Stimulated activated CD8-positive, alpha-beta memory T cell treated with anti-CD3 and anti-CD28 coated beads, Interleukin-12 subunit alpha, Interleukin-12 subunit beta, amount 100 ng/mL, for 24 hours (primary cell): ENCODE measurements at regions not wholly inside any gene's neighbourhood (a gene's known extent, or its start where the extent isn't known, plus 50 kb on each side); places are given as distances from the start of the nearest gene placed in this dataset.
"Not testable (repeated sequence)": the region's sequence is repeated elsewhere in the genome, so short reads cannot be mapped to it uniquely, and the experiment has no call there.

Experiments used
- DNase-seq: peaks from one replicate; pipeline ENCODE4 v3.0.0-alpha.2; 2020; ENCODE audit errors: extremely low read depth

DNA sequence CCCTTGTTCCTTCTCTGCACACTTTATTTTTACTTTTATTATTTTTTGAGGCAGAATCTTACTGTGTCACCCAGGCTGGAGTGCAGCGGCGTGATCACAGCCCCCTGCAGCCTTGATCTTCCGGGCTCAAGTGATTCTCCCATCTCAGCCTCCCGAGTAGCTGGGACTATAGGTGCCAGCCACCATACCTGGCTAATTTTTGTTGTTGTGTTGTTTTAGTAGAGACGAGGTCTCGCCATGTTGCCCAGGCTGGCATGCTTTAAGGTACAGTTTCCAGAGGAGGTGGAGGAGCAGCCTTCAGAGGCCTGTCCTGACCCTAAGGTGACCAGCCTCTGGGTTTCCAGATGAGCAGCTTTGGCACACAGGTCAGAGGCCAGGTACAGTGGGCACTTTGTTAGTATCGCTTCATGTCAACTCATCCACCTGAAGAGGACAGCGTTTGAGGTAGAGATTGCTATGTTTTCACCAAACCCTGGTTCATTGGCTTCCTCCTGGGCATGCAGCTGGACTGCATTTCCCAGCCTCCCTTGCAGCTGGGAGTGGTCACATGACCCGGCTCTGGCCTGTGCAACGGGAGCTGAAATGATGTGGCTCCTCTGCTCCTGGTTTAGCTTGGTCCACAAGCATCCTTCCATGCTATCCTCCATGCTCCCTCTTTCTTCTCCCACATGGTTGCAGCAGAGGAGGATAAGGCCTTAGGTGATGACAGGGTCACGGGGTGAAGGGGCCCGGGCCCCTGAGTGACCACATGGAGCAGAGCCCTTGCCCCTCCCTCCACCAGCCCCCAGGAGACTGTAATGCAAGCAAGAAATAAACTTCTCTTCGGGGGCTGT, 139.3 kb upstream of the IER5L start:
- DNase-seq = no peak

DNA sequence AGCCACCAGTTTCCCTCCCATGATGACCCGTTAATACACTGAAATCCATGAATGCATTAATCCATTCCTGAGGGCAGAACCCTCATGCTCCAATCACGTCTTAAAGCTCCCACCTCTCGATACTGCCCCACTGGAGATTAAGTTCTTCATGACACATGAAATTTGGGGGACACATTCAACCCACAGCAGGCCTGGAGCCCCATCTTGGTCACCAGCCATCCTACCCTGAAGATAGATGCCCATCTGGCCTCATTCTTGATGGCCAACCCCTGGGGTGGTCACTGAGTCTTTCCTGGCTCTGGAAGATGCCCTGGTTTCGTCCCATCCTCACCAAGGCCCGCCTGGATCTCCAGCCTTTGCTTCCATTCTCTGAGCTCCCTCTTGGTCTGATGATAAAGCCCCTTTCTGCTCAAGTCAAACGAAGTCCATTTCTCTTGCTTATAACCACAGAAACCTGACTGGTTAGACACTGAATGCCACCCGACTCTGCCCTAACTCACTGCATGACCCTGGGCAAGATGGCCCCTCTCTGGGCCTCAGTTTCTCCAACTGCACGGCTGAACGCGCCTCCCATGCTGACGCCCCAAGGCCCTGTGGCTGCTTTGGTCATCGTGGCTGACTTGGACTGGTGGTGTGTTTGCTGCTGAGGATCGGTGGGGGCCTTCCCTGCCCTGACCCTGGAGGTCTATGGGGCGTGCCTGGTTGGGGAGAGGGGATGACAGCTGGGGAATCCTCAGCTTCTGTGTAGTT, 138.4 kb upstream of the IER5L start:
- DNase-seq = no peak

DNA sequence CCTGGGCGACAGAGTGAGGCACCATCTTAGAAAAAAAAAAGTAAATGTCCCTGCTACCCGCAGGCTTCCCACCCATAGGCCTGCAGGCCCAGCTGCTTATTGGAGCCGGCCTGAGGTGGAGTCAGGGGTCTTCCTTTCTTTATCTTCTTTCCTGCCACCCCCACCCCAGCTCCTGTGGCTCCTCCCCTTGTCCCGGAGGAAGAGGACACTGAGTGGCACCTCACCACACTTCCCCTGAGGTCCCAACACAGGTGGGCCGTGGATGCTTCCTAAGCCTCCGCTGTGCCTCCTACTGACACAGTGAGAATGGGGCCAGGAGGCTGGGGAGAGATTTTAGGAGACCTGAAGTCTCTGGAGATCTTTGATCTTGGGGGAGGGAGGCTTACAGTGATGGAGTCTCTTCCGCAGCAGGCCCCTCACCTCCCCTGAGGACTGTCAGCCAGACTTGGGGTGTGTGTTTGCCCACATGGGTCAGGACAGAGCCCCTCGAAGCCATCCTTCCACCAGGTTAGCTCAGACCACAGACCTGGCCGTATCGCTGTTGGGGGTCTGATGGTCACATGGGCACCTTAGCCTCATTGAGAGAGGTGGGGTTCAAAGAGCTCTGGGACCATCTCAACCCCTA, 135.4 kb upstream of the IER5L start:
- DNase-seq = no peak

DNA sequence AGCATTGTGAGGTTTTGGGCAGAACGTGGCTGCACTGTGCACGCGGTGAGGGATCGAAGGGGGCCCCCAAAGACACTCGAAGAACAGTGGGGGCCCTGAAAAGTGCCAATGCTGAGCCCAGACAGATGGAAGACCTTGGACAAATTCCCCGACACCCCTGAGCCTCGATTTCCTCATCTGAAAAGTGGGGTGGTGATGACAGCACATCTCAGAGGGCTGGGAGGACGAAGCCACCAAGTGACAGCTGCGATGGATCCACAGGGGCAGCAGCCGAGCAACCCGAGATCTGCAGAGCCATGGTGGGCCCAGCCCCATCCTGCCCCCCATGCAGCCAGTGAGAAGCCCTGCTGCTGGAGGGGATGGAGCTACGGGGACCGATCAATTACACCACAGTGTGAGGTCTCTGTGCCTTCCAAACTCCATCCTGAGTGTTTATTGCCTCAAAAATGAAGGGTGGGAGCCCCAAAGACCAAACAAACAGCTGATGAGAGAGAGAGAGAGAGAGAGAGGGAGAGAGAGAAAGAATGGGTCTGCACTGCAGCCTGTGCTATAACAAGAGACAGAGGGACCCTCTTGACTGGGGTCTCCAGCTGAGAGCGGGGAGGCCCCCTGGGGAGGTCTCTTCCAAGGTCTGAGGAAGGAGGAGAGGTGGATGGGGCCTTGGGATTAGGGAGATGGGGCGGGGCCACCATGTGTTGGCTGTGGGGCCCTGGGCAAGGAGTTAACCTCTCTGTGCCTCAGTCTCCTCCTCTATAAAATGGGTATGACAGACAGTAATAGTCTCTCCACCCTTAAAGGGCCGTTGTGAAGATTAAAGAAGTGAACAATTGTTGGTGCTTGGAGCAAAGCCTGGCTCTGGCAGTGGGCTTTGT, 134.4 kb upstream of the IER5L start:
- no peak for DNase-seq

DNA sequence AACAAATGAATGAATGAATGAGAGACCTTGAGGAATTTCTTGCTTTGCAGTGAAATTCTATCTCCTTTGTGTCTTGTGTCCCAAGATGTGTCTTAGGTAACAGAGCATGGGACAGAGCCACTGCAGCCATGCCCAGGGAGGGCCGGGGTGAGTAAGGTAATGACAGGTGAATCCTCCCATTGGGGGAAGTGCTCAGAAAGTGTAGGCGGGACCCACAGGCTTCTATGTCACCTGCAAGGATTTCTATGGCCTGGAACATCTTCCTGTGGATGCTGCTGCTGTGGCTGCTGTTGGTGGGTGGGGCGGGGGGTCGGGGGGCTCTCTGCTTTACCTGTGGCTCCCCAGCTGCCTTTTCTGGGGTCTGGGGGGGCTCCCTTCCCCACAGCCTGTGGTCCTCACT, 133.6 kb upstream of the IER5L start:
- DNase-seq = no peak

DNA sequence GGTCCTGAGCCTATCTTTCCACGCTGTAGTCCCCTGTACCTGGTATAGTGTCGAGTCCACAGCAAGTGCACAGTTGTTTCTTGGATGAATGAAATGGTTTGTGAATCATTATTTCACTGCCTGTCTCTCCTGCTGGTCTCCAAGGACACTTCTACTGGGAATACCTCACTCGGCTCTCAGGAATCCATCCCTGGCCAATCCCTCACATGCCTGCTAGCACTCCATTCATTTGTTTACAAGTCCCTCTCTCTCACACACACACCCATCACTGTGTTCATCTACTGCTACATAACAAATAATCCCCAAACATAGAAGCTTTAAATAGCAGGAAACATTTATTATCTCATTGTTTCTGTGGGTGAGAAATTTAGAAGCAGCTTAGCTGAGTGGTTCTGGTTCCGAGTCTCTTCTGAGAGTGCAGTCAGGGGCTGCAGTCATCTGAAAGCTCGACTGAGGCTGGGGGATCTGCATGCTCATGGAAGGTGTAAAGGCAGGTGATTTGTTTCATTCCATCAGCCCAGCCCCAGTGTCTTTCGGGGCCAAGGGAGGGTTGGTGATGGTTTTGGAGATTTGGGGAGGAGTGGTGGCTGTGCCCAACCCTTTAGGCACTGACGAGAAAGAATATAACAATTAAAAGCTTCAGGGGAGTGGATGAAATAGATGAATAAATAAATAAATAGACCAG, 132.7 kb upstream of the IER5L start:
- DNase-seq = no peak

DNA sequence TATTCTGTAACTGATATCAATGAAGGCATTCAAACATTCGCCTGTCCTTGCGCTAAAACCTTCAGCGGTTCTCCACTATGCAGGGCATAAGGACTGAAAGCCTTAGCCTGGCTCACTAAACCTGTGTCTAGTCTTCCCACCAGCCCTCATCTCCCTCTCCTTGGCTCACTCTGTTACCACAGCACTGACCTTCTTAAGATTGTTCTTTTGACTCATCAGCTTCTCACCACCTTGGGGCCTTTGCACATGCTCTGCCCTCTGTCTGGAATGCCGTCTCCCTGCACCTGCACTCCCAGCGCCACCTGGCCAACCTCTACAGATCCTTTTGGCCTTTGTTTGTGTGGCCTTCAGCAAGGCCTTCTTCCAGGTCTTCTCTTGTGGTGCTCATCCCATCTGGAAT, 131.8 kb upstream of the IER5L start:
- DNase-seq = no peak

DNA sequence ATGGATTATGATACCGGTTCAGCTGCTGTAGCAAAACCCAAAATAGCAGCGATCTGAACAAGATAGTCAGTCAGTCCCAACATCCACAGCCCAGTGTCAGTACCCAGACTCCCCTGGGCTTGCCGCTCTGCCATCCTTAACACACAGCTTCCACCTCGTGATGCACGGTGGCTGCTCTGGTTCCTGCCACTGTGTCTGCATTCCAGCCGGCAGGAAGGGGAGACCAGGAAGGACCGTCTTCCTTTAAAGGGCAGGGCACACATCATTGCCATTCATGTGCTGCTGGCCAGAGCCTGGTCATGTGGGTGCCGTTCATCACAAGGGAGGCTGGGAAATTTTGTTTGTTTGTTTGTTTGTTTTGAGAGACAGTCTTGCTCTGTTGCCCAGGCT, 131.0 kb upstream of the IER5L start:
- DNase-seq = no peak

DNA sequence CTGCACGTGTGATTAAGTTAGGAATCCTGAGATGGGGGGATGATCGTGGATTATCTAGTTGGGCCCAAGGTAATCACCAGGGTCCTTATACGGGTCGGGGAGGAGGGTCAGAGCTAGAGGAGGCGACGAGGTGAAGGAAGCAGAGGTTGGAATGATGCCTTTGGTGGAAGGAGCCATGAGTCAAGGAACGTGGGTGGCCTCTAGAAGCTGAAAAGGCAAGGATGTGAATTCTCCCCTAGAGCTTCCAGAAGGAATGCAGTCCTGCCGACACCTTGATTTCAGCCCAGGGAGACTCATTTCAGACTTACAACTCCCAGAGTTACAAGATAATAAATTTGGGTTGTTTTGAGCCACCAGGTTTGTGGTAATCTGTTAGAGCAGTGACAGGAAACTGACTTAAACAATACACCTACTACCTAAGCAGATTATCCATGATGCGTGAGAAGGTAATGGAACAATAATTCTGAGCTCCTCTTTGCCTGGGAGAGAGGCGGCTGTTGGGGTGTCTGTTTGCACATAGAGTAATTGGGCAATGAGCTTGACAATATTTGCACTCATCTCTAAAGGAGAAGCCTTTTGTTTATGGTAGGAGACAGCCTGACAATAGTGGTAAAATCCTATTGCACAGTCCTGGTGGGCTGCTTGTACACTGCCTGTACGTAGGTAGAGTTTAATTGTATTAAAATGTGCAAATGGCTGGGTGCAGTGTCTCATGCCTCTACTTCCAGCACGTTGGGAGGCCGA, 129.3 kb upstream of the IER5L start:
- no peak for DNase-seq

DNA sequence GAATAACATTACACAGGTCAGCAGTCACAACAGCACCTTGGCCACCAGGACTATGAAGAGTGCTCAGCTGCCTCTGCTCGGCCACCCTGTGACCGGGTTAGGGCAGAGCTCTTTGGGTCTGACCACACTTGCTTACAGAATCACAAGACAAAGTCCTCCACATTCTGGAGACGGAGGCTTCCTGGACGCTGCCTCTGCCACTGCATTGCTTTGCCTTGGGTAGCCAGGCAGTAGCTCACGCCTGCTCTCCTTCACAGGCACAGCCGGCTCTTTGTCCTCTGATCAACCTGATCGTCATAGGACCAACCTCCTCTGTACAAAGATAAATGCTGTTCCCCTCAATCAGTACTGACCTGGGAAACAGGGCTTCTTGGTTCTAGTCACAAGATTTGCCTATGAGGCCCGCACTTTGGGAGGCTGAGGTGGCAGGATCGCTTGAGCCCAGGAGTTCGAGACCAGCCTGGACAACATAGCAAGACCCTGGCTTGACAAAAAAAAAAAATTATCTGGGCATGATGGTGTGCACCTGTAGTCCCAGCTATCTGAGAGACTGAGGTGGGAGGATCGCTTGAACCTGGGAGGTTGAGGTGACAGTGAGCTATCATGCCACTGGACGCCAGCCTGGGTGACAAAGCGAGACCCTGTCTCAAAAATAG, 128.4 kb upstream of the IER5L start:
- no peak for DNase-seq

DNA sequence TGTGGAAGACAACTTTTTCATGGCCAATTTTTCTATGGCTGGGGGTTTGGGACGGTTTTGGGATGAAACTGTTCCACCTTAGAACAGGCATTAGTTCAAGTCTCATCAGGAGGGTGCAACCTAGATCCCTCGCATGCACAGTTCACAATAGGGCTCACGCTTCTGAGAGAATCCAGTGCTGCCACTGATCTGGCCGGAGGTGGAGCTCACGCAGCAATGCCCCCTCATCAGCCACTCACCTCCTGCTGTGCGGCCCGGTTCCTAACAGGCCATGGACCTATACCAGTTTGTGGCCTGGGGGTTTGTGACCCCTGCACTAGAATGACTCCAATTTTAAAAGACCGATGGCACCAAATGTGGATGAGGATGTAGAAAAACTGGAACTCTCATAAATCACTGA, 127.2 kb upstream of the IER5L start:
- no peak for DNase-seq

DNA sequence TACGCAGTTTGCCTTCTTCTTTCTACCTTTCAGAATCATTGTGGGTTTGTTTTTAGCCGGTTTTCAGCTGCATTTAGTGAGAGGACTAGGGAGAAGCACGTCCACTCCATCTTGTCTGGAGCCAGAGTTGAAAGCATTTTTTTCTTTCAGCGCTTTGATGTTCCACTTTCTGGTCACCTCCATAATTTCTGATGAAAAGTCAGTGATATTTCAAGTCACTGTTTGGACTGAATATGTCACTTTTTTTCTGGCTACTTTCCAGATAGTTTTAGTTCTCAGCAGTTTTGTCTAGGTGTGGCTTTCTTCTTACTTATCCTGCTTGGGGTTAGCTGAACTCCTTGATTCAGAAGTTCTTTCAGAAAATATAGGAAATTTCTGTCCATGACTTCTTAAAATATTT, 123.9 kb upstream of the IER5L start:
- DNase-seq = no peak

DNA sequence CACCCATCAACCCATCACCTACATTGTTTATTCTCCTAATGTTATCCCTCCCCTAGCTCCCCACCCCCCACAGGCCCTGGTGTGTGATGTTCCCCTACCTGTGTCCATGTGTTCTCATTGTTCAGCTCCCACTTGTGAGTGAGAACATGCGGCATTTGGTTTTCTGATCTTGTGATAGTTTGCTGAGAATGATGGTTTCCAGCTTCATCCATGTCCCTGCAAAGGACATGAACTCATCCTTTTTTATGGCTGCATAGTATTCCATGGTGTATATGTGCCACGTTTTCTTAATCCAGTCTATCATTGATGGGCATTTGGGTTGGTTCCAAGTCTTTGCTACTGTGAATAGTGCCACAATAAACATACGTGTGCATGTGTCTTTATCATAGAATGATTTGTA, 118.1 kb upstream of the IER5L start:
- not testable (repeated sequence) for DNase-seq

DNA sequence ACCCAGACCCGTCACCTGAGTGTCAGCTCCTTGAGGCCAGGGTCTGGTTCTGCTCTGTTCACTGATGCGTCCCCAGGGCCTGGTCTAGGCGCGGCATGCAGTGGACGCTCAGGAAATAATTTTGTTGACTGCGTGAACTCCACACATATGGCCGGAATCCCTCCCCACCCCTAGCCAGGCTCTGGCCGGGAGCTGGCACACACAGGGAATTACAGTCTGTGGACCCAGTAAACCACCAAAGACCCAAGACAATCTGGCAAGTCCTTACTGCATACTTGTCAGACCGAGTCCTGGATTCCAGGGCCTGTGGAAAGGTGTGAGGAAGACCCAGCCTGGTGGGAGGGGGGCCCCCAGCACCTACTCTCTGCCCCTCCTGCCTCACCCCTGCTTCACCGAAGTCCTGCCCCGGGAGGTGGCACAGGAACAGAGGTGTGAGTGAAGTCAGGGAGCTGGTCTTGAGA, 113.0 kb upstream of the IER5L start:
- no peak for DNase-seq

DNA sequence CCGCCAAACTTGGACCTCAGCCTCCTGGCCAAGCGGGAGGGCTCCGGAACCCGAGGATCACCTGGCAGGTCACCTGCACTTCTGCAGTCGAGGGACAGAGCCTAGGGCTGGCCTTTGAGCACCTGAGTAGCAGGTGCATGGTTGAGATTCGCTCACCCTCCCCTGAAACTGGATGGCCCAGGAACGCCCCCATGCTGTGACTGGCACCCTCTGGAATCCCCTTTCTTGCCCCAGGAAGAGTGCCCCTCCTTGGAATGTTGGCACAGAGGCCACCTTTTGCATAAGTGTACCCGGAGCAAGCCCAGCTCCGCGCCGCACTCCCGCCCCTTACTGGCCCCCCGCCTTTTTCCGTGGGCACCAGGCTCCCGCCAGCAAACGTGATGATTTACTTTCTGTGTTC, 112.5 kb upstream of the IER5L start:
- DNase-seq = no peak

DNA sequence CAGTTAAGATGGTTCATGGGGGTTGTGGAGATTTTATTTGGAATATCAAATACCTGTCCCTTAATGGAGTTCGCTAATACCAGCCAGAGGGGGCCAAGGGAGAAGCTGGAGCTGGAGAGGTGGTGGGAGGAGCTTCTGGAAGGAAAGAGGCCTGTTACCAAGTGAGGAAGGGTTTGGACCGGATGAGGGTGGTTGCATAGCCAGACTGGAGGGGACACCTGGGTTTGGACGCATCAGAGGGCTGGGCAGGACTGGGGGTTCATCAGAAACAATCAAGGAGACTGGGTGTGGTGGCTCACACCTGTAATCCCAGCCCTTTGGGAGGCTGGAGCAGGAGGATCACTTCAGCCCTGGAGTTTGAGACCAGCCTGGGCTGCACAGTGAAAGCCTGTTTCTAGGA, 111.8 kb upstream of the IER5L start:
- no peak for DNase-seq

DNA sequence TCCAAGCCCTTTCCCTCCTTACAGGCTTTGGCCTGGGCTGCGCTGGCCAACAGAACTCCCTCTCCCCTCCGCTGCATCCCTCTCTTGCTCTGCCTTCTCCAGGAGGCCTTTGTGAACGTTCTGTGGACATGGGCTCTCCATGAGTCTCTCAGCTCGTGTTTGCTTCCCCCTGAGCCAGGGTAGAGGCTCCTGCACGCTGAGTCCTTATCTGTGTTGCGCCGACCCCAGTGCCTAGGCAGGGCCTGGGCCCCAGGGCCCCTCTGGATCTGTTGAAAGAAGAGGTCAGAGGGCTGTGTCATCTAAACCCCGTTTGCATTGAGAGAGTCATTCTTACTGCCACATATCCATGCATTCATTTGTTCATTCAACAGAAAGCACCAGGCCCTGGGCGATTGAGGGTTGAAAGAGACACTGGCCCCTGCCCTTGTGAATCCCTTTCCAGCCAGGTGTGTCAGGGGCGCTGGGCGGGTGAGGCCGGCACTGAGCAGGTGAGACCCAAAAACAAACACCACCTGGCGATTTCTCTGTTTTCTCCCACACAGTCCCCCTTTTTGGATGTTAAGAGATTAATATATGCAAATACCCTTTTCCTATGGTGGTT, 111.2 kb upstream of the IER5L start:
- DNase-seq = no peak

DNA sequence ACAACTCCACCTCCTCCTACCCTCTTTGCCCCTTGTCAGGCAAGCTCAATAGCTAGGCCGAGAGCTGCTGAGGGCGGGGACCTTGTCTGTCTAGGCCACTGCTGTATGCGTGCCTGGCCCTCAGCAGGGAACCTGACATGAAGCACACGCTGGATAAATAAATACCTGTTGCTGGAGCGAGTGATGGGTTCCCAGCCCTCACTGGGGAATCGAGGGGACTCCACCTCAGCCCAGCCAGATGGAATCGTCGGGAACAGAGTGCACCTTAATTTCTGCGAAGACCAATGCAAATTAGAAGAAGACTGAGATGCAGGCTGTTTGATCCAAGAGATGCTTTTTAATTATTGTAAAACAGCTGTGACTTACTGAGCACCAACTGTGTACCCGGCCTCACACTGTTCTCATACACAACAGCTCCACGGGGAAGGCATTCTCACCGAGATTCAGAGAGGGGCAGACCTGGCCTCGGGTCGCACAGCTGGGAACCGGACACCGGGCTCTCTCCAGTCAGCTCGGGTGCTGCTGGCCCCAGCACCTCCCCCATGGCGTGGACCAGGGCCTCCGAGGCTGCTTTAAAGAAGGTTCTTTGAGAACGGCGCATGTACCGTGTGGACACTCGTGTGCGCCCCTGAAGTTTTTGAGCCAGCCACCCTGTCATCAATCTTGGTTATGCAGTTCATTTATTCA, 109.7 kb upstream of the IER5L start:
- no peak for DNase-seq
